Thoracic aorta (tissue), 2 donors: ENCODE measurements at regions not wholly inside any gene's neighbourhood (a gene's known extent, or its start where the extent isn't known, plus 50 kb on each side); places are given as distances from the start of the nearest gene placed in this dataset.

Source experiments
- ATAC-seq: fragments of 150-250 bp; one replicate; pipeline ENCODE4 v1.8.0; 2017; ENCODE audit warnings: low read depth; ENCODE audit not compliant: insufficient number of reproducible peaks, low FRiP score
- DNase-seq: peaks from one replicate; pipeline ENCODE4 v3.0.0-alpha.2; 2020; ENCODE audit warnings: low spot score
- H3K27ac ChIP-seq, 2 donors: fragments of 200-600 bp; sonication (generic); 1 replicate in 1 of 2; 2 replicates in 1 of 2; pipeline ENCODE4 v1.5.1; 2016; ENCODE audit warnings: mild to moderate bottlenecking in 2 of 2, moderate library complexity in 2 of 2
- H3K27me3 ChIP-seq: fragments of 200-600 bp; sonication (generic); replicated peaks from 2 replicates; pipeline ENCODE4 v1.6.0; 2016; ENCODE audit warnings: mild to moderate bottlenecking; ENCODE audit not compliant: insufficient read depth
- H3K36me3 ChIP-seq: fragments of 200-600 bp; sonication (generic); one replicate; pipeline ENCODE4 v1.5.1; 2016
- H3K4me1 ChIP-seq, 2 donors: fragments of 200-600 bp; sonication (generic); 1 replicate in 1 of 2; 2 replicates in 1 of 2; pipeline versions ENCODE4 v1.5.1 to v1.6.0; 2016; ENCODE audit warnings: low read depth in 2 of 2, mild to moderate bottlenecking in 1 of 2; ENCODE audit not compliant: control insufficient read depth in 1 of 2
- H3K4me3 ChIP-seq: fragments of 200-600 bp; sonication (generic); 2 replicates; pipeline ENCODE4 v1.5.1; 2016; ENCODE audit warnings: mild to moderate bottlenecking
- H3K9me3 ChIP-seq: fragments of 200-600 bp; sonication (generic); 2 replicates; pipeline ENCODE4 v1.5.1; 2016
- CTCF ChIP-seq: fragments of 200-600 bp; sonication (generic); IDR thresholded peaks from one replicate; pipeline ENCODE4 v1.5.1; 2019; ENCODE audit warnings: antibody characterized with exemption

- Histone ChIP-seq H3K27me3 (no peaks in the 10 kb centered on the region), H3K4me3 (peak overlapping the region; percentile 23), H3K27ac (peak overlapping the region; percentile 70 to 77), H3K9me3 (no peaks in the 10 kb centered on the region), H3K36me3 (no peaks in the 10 kb centered on the region), H3K4me1 (peaks cover 8 to 17% of the 10 kb centered on the region in 2 donors)
- peak; percentile 98 for ATAC-seq
- DNase-seq, result peak; percentile 7
- no peak for TF ChIP-seq CTCF
These were observed 60.8 kb upstream of the ARHGEF26 start for GRCh38 chr3:154060238-154061000.

- ATAC-seq (no peak), DNase-seq (no peak)
- peak overlapping the region; percentile 70 to 77 for H3K27ac ChIP-seq
- H3K27me3 ChIP-seq, result no peaks in the 10 kb centered on the region
- H3K36me3 ChIP-seq, result no peaks in the 10 kb centered on the region
- no peak for TF ChIP-seq CTCF
- H3K9me3 ChIP-seq, result no peaks in the 10 kb centered on the region
- peak overlapping the region; percentile 18 for H3K4me3 ChIP-seq
- H3K4me1 ChIP-seq, result peaks cover 8 to 17% of the 10 kb centered on the region in 2 donors
These were observed 60.2 kb upstream of the ARHGEF26 start for GRCh38 chr3:154061001-154061370.

- Histone ChIP-seq H3K4me1 (peaks cover 8 to 17% of the 10 kb centered on the region in 2 donors), H3K4me3 (no peak overlapping the region), H3K27me3 (no peaks in the 10 kb centered on the region), H3K9me3 (no peaks in the 10 kb centered on the region), H3K27ac (no peak overlapping the region), H3K36me3 (no peaks in the 10 kb centered on the region)
- DNase-seq (no peak), ATAC-seq (no peak)
- TF ChIP-seq CTCF, result no peak
These were observed 58.7 kb upstream of the ARHGEF26 start for GRCh38 chr3:154062513-154062912.

DNA sequence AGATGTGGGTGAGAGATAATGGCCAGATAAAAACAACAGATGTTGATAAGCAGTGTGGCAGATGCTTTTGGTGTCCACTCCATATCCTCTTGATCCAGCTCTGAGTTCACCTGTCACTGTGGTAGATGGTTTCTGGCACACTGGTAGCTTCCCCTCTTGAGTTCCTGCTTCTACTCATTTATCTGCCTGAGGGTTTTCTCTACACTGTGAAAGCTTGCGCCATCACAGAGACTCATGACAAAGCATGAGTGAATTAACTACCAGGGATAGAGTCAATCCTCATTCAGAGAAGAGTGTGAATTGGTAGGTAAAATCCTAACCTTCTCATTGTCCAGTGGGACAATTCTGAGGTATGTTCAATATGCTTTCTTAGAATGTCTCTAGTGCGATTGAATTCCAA lies 50.0 kb upstream of the ARHGEF26 start:
- H3K4me1 ChIP-seq, result no peaks in the 10 kb centered on the region
- peaks cover 4% of the 10 kb centered on the region for H3K9me3 ChIP-seq
- no peak overlapping the region for H3K4me3 ChIP-seq
- DNase-seq (no peak), ATAC-seq (no peak)
- no peak for TF ChIP-seq CTCF
- H3K27ac ChIP-seq, result no peak overlapping the region
- no peaks in the 10 kb centered on the region for H3K36me3 ChIP-seq
- H3K27me3 ChIP-seq, result no peaks in the 10 kb centered on the region
